PC-3 (cell line): ENCODE measurements at regions not wholly inside any gene's neighbourhood (a gene's known extent, or its start where the extent isn't known, plus 50 kb on each side); places are given as distances from the start of the nearest gene placed in this dataset.

ENCODE experiments used
- CTCF ChIP-seq: fragments of 300-600 bp; sonication (generic); conservative IDR thresholded peaks from 2 replicates; pipeline ENCODE4 v1.5.1; 2017; ENCODE audit warnings: antibody characterized with exemption, low read depth, mild to moderate bottlenecking, low read length
- EZH2 ChIP-seq: fragments of 300-600 bp; sonication (generic); IDR thresholded peaks from one replicate; pipeline ENCODE4 v1.6.1; 2017; ENCODE audit warnings: antibody characterized with exemption, mild to moderate bottlenecking, low read length; ENCODE audit not compliant: unreplicated experiment
- EZH2phosphoT487 ChIP-seq: fragments of 300-600 bp; sonication (generic); IDR thresholded peaks from 2 replicates; pipeline ENCODE4 v1.6.1; 2018; ENCODE audit warnings: mild to moderate bottlenecking, antibody characterized with exemption, low read length, borderline replicate concordance

- no peak for TF ChIP-seq CTCF
- TF ChIP-seq EZH2 = no peak
- no peak for TF ChIP-seq EZH2phosphoT487
These were observed 305.7 kb downstream of the PDGFC start for GRCh38 chr4:156665780-156666366.
